ENCODE measurements at regions not wholly inside any gene's neighbourhood (a gene's known extent, or its start where the extent isn't known, plus 50 kb on each side); places are given as distances from the start of the nearest gene placed in this dataset.
"Not testable (repeated sequence)": the region's sequence is repeated elsewhere in the genome, so short reads cannot be mapped to it uniquely, and the experiment has no call there.

DNA sequence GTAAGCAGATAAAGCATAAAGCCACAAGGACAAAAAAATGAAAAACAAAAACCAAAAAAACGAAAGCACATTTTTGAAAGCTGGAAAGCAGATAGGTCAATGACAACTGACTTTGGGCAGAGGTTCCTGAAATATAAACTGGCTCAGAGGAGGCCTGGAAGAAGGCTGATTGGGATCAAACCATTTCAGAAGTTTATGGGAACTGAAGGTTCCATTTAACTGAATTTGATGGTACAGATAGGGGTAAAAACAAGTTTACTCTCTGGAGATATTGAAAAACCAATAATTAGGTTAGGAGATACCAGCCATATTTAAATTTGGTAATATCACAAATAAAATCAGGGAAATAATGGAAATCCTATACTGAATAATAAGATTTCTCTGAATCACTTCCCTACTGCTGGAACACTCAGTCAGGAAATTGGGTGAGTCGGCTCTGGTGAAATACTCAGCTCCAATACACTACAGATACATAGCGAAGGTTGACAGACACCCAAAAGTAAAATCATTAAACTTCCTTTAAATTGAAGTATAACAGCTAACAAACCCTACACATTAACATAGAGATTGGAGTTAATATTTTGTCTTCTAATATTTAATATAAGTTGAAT lies 1584.3 kb downstream of the STIM2 start:
- in situ Hi-C loops (cut with HindIII; ENCODE audit: low sequenced_read_pairs) = no loop called here
- DNase-seq (ENCODE audit: low read depth) = no peak
- TF ChIP-seq, protein P1, sequence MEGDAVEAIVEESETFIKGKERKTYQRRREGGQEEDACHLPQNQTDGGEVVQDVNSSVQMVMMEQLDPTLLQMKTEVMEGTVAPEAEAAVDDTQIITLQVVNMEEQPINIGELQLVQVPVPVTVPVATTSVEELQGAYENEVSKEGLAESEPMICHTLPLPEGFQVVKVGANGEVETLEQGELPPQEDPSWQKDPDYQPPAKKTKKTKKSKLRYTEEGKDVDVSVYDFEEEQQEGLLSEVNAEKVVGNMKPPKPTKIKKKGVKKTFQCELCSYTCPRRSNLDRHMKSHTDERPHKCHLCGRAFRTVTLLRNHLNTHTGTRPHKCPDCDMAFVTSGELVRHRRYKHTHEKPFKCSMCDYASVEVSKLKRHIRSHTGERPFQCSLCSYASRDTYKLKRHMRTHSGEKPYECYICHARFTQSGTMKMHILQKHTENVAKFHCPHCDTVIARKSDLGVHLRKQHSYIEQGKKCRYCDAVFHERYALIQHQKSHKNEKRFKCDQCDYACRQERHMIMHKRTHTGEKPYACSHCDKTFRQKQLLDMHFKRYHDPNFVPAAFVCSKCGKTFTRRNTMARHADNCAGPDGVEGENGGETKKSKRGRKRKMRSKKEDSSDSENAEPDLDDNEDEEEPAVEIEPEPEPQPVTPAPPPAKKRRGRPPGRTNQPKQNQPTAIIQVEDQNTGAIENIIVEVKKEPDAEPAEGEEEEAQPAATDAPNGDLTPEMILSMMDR (IDR thresholded peaks at IDR 0.05; ENCODE audit: low read depth, low read length, missing control alignments) = no peak
- H3K4me3 ChIP-seq (ENCODE audit: low read depth, low read length) = no peak overlapping the region

DNA sequence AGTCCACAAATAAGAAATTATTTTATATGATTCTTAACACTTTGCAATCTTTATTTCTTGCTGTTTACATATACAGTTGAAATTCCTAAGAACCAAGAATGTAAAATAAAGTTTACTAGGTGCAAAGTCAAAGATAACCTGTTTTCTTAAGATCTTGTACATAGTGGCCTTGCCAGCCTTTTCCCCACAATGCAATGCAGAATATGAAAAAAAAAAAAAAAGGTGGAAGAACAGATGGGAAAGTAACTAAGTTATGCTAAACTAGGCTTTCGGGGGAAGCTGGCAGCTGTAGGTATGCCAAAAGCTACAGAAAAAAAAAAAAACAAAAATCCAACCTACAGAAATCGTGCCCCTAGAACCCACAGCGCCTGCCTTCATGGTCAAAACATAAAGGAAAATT lies 1588.4 kb downstream of the STIM2 start:
- in situ Hi-C loops (cut with HindIII; ENCODE audit: low sequenced_read_pairs) = no loop called here
- H3K4me3 ChIP-seq (ENCODE audit: low read depth, low read length) = no peak overlapping the region
- TF ChIP-seq, protein P1 (IDR thresholded peaks at IDR 0.05; ENCODE audit: low read depth, low read length, missing control alignments) = no peak
- no peak for DNase-seq (ENCODE audit: low read depth)

DNA sequence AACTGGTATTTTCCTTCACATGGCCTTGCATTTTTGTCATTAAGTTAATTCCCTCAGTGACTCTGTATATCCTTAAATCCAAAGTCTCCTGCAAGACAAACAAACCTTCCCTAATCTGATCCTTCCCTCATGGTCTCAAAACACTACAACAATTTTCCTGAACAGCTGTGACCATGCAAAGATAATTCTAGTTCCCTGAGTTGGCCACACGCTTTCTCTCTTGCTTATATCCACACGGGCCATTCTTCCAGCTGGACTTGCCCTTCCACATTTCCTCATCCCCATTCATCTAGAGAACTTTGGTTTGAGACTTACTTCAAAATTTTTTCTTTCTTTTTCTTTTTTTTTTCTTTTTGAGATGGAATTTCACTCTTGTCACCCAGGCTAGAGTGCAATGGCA lies 1590.7 kb downstream of the STIM2 start:
- no peak overlapping the region for H3K4me3 ChIP-seq (ENCODE audit: low read depth, low read length)
- TF ChIP-seq, protein P1 (IDR thresholded peaks at IDR 0.05; ENCODE audit: low read depth, low read length, missing control alignments) = no peak
- in situ Hi-C loops (cut with HindIII; ENCODE audit: low sequenced_read_pairs) = no loop called here
- no peak for DNase-seq (ENCODE audit: low read depth)

DNA sequence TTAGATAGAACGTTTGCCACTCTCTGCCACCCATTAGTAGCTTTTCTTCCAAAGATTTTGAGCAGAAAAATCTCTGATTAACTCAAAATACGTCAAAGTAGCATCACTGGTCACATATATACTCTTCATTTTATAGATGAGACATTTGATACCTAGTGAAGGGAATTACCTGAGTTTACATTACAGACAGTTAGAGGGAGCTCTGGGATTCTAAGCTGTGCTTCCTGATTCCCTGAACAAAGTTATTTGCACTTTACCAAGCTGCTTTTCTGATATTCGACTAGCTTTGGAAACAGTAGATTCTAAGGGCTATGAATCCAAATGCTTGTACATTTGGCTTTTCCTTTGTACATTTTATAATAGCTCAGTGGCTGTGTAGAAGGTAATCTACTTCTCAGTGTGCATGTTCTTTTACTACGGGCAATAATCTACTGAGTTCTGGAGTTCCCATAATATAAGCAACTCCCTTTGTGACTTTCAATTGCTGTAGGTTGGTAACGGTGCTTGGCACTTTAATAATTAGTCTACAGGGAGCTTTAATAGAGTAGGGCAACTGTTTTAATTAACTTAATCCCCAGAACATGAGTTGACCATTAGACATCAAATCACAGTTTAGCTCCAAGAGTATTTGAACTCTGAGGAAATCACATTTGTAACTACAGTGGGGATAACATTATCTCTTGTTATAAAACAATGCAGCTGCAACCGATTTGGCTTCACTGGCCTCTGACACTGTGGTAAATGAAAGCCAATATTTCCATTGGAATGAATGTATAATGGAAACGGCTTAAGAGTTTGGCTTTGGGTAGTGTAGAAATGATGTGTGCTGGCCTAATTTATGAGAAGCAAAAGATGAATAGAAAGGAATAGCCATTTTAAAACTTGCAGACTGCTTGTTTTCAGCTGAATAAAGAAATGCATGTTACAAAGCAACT lies 1602.4 kb downstream of the STIM2 start:
- DNase-seq (ENCODE audit: low read depth) = no peak
- no peak overlapping the region for H3K4me3 ChIP-seq (ENCODE audit: low read depth, low read length)
- TF ChIP-seq, protein P1 (IDR thresholded peaks at IDR 0.05; ENCODE audit: low read depth, low read length, missing control alignments) = no peak
- in situ Hi-C loops (cut with HindIII; ENCODE audit: low sequenced_read_pairs) = no loop called here

DNA sequence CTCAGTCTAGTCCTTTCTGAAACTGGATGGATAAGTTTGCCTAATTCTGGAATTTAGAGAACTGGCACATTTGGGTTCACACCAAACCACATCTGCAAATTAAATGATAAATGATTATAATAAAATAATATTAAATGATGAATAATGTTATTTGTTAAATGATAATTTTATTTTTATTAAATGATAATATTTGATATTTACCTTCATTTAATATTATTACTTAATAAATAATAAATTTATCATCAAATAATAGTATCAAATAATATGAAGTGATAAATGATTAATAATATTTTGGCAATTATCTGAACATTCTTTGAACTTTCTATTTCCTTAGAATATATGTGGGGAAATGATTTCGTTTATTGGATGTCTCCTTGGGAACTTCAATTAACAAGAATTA lies 1604.2 kb downstream of the STIM2 start:
- H3K4me3 ChIP-seq (ENCODE audit: low read depth, low read length) = no peak overlapping the region
- in situ Hi-C loops (cut with HindIII; ENCODE audit: low sequenced_read_pairs) = no loop called here
- TF ChIP-seq, protein P1 (IDR thresholded peaks at IDR 0.05; ENCODE audit: low read depth, low read length, missing control alignments) = no peak
- no peak for DNase-seq (ENCODE audit: low read depth)

DNA sequence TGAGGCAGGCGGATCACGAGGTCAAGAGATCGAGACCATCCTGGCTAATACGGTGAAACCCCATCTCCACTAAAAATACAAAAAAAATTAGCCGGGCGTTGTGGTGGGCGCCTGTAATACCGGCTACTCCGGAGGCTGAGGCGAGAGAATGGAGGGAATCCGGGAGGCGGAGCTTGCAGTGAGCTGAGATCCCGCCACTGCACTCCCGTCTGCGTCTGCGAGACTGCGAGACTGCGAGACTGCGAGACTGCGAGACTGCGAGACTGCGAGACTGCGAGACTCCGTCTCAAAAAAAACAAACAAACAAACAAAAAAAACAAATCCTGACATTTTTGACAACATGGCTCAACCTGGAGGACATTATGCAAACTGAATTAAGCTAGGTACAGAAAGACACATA lies 1606.2 kb downstream of the STIM2 start:
- in situ Hi-C loops (cut with HindIII; ENCODE audit: low sequenced_read_pairs) = not testable (repeated sequence)

DNA sequence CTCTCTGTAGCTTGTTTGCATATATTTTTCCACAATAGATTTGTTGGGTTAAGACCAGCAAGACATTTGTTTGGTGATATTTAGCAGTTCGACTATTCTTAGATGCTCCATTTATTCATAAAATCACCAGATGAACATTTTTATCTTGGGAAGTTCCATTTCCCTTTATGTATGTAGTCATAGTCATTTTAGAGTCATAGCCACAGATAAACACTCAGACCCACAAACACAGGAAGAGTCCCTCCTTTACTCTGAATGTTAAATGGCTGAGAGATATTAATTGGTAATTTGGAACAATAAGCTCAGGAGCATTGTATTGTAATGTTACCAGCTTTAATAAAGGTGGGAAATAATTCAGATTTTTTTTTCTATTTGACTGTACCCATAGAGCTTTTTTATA lies 1608.7 kb downstream of the STIM2 start:
- no peak overlapping the region for H3K4me3 ChIP-seq (ENCODE audit: low read depth, low read length)
- TF ChIP-seq, protein P1 (IDR thresholded peaks at IDR 0.05; ENCODE audit: low read depth, low read length, missing control alignments) = no peak
- DNase-seq (ENCODE audit: low read depth) = no peak
- in situ Hi-C loops (cut with HindIII; ENCODE audit: low sequenced_read_pairs) = no loop called here

More for the DNA sequence above, 1606.2 kb downstream of the STIM2 start:
- not testable (repeated sequence) for DNase-seq (ENCODE audit: low read depth); H3K4me3 ChIP-seq (ENCODE audit: low read depth, low read length)

Data from astrocyte of the cerebellum (primary cell).